ENCODE measurements at regions not wholly inside any gene's neighbourhood (a gene's known extent, or its start where the extent isn't known, plus 50 kb on each side); places are given as distances from the start of the nearest gene placed in this dataset.
A peak's percentile ranks its signal among the peaks of the same experiment; 100 is the strongest.
"Not testable (repeated sequence)": the region's sequence is repeated elsewhere in the genome, so short reads cannot be mapped to it uniquely, and the experiment has no call there.

DNA sequence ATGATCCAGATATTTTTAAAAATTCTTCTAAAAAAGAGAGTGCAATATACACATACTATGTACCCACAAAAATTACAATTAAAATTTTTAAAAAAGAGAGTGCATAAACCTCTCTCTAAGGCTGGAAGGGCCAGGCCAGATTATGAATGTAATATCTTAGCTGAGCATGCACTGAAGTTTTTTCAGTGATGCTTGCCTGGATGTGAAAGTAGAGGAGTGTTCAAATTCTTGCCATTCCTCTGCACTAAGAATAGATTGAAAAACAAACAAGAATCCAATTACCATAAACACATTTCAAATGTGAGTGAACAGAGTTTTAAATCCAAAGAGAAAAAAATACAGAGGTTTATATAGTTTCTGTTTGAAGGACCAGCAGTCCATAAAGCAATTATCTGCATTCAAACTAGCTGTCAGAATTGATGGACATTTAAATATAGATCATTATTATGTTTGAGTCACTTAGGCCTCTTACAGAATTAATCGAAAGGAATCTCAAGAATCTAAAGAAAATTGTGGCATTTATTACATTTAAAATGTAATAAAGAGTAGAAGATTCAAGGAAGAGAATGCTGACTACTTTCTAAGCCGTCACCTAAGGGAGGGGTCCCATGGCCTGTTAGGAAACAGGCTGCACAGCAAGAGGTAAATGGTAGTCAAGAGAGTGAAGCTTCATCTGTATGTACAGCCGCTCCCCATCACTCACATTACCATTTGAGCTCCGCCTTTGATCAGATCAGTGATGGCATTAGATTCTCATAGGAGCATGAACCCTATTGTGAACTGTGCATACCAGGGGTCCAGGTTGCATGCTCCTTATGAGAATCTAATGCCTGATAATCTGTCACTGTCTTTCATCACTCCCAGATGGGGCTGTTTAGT is 159.3 kb upstream of the MDFIC2 start:
- DNase-seq: peak; percentile 5

DNA sequence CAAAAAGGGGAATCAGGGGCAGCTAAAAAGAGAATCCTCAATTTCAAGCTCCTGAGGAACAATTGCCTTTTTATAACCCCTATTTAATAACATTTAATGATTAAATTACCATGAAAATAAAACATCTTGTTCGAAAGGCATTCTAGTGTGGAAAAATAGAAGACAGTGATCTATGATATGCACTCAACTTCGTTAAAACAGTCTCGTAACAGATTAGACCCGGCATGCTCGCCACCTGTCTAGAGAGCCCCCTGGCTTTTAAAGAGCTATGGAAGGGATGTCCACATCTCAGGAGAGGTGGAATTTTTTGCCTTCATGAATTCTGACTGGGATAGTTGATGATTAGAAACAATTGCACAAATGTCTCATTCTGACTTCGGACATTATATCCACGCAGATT is 153.7 kb upstream of the MDFIC2 start:
- DNase-seq: no peak

DNA sequence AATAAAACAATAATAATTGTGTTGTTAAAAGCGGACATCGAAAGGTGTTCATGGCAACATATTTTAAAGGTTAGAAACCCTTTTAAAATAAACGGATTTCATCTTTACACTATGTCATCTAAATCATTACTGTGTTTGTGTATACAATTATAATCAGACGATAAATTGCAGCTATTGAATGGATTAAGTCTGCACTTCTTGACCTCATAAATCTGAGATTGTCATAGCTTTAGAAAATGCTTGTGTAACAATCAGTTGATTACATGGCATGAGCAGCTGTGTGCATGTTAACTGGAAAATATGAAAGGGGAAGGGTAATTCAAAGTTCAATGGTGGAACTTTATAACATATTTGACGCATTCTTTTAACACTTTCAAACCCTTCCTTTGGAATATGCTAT is 152.4 kb upstream of the MDFIC2 start:
- no peak for DNase-seq

DNA sequence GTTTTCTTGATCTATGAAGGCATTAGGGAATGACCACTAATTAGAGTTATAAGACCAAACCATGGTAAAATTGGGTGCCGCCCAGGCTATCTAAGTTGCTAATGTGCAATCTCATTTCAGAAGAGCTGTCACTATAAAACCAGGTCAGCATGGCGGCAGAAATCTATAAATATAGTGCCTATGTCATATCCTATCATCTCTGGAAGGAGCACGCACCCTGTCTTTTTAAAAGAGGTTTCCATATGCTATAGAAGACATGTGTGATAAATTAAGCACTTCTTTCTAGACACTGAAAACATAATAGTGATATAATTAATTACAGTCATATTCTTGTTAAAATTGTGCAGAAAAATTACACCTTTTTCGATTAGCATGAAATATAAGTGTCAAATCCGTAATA is 152.0 kb upstream of the MDFIC2 start:
- no peak for DNase-seq

DNA sequence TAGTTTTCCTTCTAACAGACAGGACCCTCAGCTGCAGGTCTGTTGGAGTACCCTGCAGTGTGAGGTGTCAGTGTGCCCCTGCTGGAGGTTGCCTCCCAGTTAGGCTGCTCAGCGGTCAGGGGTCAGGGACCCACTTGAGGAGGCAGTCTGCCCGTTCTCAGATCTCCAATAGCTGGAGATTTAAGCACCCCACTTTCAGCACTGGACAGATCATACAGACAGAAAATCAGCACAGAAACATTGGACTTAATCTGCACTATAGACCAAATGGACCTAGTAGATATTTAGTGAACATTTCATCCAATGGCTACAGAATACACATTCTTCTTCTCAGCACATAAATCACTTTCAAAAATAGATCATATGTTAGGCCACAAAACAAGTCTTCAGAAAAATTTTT is 137.8 kb upstream of the MDFIC2 start:
- DNase-seq: not testable (repeated sequence)

DNA sequence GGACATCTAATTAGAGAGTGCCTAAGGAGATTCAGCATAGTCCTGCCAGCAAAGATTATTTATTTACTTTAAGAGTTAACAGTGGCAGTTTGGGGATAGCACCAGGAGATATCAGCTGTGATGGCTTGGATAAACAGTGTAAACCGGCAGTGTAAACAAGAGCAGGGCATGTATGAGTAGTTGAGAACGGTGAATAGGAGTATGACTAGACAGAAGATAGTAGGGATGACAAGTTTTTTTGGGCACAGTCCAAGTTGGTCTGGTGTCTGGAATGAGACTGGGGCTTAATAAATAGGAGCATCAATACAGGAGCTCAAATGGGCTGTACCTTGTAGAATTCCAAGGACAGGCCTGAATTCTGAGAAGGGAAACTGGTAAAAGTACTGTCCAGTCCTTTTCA is 123.0 kb upstream of the MDFIC2 start:
- DNase-seq: not testable (repeated sequence)

DNA sequence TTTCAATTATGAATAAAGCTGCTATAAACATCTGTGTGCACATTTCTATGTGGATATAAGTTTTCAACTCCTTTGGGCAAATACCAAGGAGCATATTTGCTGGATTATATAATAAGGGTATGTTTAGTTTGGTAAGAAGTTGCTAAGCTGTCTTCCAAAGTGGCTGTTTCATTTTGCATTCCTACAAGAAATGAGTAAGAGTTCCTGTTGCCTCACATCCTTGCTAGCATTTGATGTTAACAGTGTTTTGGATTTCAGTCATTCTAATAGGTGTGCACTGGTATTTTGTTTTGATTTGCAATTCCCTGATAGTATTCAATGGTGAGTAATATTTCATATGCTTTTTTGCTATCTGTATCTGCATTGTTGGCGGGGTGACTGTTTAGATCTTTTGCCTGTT is 120.7 kb upstream of the MDFIC2 start:
- DNase-seq: peak; percentile 33

DNA sequence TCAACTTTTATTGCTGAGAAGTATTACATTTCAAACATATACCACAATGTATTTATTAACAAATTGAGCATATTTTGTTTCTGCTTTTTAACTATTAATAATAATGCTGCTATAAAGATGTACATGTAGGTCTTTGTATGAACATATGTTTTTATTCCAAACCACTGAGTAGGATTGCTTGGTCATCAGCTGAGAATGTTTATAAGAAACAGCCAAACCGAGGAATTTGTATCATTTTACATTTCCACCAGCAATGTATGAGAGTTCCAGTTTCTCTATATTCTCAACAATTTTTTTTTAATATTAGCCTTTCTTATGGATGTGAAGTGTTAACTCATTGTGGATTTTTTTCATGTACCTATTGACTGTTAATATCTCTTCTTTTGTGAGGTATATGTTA is 119.5 kb upstream of the MDFIC2 start:
- peak; percentile 2 for DNase-seq

DNA sequence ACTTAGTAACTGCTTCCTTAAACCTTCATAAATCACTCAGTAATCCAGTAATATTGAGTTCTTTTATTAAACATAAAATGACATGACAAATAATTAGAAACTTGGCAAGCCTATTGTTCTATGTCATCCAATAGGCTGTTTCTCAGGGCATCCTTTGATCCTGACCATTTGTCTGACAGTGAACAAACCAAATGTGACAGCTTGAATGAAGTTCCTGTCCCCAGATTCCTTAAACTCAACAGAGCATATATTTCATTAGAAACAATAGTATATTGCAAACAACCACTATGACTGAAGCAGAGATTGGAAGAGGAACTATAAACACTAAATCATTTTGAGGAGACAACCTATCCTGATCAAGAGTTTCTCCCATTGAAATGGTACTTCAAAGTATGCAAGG is 113.6 kb upstream of the MDFIC2 start:
- no peak for DNase-seq

DNA sequence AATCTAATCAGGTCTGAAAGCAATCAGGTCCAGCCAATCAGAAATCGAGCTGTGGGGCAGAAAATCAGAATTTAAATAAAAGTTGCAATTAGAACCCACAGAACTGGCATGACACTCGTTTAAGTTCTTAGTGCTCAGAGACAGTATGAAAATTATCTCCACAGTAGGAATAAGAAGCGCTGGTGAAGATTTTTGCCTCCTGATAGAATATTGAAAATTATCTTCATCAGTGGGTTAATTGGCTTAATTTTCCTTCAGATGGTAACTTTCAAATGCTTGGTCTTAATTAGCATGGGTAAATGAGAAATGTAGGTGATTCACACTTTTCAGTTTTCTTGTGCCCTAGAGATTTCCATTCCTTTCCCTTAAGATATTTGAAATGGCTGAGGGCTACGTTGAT is 109.1 kb upstream of the MDFIC2 start:
- DNase-seq: no peak

DNA sequence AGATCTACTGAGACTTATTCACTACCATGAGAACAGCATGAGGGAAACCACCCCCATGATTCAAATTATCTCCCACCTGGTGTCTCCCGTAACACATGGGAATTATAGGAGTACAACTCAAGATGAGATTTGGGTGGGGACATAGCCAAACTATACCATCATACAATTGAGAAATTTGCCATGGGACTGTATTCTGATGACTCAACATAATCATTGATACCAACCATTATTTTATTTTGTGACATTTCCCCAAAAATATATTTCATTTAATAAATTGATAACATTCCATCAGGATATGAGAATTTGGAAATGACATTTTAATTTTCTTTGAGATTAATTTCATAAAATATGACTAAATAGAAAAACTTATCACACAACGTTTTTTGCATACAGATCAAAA is 96.6 kb upstream of the MDFIC2 start:
- DNase-seq: no peak

DNA sequence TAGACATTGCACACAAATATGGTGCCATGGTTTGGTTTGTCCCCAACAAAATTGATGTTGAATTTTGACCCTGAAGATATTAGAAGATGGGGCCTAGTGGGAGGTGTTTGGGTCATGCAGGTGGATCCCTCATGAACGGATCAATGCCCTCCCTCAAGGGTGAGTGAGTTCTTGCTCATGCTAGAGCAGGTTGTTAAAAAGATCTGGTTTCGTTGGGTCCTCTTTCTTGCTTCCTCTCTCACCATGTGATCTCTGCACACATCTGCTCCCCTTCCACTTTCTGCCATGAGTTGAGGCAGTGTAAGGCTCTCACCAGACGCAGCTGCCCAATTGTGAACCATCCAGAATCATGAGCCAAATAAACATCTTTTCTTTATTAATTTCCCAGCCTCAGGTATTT is 87.8 kb upstream of the MDFIC2 start:
- no peak for DNase-seq

DNA sequence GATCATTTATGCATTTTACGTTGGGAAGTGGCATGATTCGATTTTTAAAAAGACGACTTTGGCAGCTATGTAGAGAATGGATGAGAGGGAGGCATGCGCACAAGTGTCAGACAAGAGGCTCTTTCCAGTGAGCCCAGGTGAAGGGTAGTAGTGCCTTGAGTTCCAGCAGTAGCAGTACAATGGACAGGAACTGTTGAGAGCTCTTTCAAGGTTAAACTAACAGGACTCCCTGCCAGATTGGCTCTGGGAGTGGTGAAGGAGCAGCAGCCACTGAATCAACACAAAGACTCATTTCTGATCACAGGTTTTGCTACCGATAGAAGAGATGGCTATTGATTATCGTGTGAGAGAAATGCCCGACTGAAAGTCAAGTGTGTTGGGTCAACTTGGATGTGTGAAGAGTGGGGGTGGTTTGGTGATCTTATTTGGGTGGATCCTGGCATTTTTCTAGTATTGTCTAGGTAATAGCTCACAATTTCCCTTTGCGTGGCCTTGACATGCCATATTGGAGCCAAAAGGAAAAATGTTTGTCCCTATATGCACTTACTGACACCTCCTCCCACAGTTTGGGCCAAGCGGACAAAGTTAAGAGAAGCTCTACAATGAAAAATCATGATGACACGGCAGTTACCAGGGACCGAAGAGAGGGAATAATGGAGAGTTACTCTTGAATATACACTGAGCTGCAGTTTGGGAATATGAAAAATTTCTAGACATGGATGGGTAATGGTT is 81.6 kb upstream of the MDFIC2 start:
- no peak for DNase-seq

DNA sequence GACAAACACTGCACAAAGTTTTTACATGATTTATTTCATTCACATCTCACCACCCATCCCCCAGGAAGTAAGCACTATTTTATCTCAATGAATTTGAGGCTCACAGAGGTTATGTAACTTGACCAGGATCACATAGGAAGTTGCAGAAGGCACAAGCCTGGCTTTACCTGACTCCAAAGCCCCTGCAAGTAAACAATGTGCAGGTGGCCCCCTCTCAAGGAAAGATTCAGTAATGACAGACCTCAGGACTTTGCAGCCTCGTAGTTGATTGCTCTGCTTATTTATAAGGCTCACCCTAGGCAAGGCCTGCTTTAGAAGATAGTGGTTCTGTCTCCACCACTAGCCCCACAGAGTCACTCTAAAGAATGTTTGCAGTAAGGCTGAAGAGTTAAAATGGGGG is 79.8 kb upstream of the MDFIC2 start:
- DNase-seq: no peak

DNA sequence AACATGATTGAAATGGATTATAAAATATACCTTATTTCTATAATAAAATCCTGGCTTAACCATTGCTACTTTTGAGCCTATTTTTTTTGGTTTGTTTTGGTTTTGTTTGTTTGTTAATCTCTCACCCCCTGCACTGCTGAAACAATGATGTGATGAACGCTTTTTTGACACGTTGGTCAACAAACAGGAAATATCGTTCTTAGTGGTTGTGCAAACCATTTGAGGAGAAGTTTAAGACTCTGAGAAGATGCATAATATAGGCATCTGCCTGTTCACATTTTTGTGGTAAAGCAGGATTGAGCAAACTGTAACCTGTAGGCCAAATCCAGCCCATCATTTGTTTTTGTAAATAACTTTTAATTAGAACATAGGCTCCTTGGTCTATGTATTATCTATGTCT is 75.5 kb upstream of the MDFIC2 start:
- no peak for DNase-seq

DNA sequence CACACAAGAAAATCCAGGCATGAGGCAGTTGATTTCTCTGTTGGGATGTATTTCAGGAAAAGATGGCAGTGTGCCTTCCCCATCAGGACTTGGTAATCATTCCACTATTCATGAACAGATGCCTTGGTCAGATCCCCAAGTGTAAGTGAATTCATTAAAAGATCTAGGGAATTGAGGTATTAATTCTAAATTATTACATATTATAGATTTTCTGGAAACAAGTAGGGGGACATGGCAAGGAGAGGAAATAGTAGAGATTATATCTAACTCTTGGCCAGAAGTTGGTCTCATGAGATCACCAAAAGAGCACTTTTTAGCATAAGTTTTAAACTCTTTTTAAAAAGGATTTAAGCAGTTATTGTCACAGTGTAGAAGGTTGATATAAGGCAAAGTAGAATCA is 74.4 kb upstream of the MDFIC2 start:
- DNase-seq: no peak

DNA sequence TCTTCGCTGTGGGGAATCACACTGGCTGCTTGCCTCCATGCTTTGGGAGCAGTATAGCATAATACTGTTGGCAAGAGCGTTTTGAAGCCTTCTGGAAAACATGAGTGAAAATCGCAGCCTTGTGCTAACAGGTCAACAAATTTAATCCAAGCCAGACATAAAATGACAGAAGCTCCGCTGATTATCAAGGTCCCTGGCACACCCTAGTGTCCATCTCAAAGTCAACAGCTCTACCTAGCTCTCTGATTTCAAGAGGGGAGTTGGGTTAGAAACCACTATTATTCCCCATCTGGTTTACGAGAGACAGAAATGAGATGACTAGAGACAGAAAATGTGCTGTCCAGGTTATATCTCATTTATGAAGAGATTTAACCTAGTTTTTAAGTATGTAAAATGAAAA is 73.6 kb upstream of the MDFIC2 start:
- DNase-seq: no peak

DNA sequence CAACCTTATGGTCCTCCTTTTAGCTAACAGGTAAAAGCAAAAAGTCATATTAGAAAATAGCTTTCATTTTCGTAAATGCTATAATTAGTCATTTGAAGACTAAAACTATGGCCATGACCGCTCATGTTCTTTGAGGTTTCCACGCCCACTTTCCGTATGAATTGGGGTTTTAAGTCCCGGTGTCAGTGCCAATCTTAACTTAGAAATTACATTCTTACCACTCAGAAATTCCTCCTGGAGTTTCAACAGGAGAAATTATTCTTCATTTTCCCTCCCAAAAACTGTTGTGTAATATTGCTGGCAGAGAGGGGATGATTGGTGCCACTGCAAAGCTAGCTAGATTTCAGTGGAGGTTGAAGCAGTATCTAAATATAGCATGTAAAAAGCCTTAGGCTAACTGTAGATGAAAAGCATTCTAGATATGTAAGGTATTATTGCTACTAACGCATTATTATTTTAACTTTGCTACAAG is 71.0 kb upstream of the MDFIC2 start:
- DNase-seq: no peak

DNA sequence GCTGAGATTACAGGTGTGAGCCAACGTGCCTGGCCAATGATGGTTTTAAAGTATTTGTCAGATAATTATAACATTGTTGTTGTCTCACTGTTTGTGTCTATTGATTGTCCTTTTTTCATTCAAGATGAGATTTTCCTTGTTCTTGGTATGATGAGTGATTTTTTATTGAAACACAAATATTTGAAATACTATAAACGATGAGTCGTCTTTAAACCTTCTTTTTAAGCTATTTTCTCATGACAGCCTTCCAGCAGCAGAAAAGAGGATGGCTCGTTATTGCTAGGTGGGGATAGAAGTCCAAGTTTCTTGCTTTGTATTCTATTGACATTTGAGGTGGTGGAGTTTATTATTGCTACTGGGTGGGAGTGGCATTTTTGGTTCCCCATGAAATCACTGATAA is 61.7 kb upstream of the MDFIC2 start:
- no peak for DNase-seq
